ENCODE measurements at regions not wholly inside any gene's neighbourhood (a gene's known extent, or its start where the extent isn't known, plus 50 kb on each side); places are given as distances from the start of the nearest gene placed in this dataset.
"Not testable (repeated sequence)": the region's sequence is repeated elsewhere in the genome, so short reads cannot be mapped to it uniquely, and the experiment has no call there.

DNA sequence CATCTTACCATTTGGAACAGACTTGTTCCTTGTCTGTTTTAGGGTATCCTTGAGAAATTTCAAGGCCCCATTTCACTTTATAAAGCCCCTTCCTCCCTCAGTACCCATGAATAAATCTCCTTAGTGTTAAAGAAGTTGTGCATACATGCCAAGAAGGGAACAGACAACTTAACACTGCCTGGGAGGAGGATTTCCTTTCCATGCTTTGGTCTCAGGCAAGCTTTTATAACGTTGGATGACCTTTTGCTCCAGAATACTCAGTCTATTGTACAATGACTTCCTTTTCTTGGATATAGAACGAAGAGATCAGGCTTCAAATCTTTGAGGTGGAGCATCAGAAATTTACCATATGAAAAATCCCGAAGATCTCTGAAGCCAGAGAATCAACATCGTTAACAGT is 551.4 kb downstream of the PRKD1 start:
- DNase-seq (ENCODE audit: low spot score): no peak

DNA sequence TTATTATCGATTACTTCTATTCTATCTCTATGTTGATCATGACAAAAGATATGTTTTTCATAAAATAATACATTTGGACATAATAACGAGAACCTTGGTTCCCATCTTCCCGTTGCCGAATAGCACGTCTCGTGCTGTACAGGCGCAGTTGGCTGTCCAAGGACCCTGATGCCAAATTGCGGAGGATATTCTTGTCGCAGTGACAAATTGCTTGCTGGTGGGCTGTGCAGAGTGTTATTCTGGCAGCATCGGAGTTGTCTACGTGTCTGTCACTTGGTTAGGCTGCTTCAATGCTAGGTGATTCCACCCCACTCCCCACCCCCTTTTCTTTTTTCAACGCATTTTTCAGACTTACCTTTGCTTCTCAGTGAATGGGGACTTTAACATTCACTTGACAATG is 546.8 kb downstream of the PRKD1 start:
- DNase-seq (ENCODE audit: low spot score): no peak

DNA sequence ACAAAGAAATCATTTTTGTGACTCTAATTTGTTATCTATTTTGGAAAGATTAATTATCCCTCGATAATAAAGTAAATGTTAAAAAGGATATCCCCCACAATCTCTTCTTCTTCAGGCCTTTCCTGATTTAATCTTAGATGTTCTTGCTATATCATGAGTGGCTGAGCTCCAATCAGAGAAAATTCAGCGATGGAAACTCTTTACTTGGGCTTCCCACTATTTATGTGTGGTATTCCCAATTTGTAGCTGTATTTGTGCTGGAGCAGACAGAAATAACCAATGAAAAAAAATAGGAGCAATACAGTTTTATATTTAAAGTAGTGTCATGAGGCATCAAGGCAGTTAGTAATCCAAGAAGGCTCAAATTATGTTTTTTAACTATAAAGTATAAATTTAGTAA is 539.1 kb downstream of the PRKD1 start:
- DNase-seq (ENCODE audit: low spot score): no peak

GRCh38 chr14:29390081-29390832 is 537.4 kb downstream of the PRKD1 start:
- DNase-seq (ENCODE audit: low spot score): no peak

DNA sequence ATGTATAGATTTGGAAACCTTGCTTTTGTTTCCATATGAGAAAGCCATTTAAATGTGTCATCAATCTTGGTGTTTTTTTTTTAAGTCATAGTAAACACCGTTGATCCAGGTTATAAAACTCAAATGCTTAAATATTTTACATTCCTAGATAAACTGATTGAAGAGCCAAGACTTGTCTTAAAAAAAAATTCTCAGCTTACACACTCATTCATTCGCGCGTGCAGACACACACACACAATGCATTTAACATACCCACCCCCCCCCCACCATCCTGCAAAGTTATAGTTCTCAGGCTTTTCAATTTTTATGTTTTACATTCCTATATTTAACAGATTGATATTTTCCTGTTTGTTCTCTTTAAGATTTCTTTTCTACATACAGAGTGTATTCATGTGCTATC is 536.4 kb downstream of the PRKD1 start:
- DNase-seq (ENCODE audit: low spot score): no peak

GRCh38 chr14:29391801-29392200 is 535.8 kb downstream of the PRKD1 start:
- no peak for DNase-seq (ENCODE audit: low spot score)

DNA sequence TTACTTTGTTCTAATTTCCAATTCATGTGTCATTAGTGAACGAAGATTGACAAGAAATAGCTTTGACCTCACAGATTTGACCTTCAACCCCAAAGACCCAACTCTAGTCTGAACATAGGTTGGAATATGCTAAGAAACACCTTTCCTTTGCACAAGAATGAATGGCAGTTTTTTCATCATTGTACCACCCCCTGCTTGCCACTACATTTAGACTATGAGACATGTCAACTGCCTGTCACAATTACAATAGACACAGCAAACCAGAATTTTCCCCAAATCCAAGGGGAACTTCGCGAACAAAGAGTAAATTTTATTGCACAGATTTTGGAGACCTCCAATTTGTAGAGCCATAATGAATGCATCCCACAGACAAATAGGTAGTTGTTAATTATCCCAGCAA is 535.4 kb downstream of the PRKD1 start:
- no peak for DNase-seq (ENCODE audit: low spot score)

GRCh38 chr14:29403091-29403490 is 524.6 kb downstream of the PRKD1 start:
- DNase-seq (ENCODE audit: low spot score): no peak

DNA sequence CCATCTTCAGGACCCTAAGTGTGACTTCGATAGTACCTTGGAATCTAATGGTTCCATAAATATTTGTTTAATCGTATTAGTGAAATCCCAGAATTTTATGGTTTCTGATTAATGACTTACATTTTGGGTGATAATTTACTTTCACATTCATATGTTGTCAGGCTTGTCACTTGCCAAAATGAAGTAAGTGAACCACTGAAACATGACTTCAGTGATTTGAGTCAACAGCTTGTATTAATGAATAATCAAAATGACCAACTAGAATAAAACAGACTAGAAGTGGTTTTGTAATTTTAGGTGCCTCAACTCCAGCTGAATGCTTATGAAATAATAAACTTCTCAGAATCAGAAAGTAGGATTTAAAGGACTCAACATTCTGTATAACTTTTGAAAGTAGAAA is 517.1 kb downstream of the PRKD1 start:
- no peak for DNase-seq (ENCODE audit: low spot score)

DNA sequence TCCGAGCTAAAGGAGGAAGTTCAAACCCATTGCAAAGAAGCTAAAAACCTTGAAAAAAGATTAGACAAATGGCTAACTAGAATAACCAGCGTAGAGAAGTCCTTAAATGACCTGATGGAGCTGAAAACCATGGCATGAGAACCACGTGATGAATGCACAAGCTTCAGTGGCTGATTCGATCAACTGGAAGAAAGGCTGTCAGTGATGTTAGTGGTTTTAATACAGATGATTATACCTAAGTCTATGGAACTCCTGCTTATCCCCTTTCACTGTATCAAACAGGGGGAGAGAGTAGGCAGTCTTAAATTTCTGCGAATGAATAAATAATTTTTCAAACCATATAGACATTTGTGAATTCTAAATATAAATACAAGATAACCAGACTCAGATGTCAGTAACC is 512.7 kb downstream of the PRKD1 start:
- DNase-seq (ENCODE audit: low spot score): not testable (repeated sequence)

DNA sequence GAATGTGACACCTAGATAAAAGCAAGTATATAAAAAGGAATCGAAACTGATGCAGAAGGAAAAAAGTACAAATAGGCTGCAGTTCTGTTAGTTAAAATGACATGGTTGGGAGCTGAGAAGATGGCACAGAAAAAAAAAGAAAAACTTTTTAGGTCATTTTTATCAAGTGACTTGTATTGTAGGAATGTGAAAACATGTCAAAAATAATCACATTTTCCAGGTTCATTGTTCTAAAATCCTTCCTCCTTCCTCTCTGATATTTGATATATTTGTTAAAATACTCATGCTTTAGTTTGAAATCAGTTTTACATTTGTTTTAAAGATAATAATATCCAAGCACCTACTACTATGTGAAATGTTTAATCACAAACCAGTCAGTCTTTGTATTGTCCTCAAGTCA is 507.9 kb downstream of the PRKD1 start:
- DNase-seq (ENCODE audit: low spot score): no peak

- no peak for DNase-seq (ENCODE audit: low spot score)
Observed at GRCh38 chr14:29421156-29421728, 506.4 kb downstream of the PRKD1 start.

DNA sequence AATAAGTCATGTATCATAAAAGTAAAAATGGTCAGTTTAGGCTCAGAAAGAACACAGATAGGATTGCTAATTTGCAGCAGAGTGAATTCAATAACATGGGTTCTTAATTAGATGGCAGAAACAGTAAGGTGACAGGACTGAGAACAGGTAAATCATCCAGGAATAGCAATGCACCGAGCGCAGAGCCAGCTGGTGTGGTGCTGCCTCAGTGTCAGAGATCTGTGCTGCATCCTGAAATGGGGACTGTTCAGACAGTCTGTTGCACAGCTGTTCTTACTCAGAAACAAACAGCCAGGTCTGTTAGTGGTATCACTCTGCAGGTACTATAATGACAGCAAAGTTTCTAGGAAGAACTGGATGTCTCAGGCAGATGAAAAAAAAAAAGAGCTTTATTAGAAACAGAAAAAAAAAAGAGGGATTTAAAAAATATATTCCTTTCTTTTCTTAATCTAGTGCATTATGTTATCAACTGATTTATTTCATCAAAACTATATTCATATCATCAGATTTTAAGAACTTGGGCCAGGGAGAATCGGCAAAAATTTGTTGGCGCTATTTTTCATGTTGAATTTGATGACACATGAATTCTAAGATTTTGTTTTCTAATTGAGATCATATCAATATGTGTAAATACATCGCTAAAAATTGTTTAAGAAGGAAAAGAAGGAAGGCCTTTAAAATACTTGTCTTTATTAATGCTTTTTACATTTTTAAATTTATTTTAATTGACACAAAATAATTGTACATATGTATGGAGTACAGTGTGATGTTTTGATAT is 501.8 kb downstream of the PRKD1 start:
- DNase-seq (ENCODE audit: low spot score): no peak

DNA sequence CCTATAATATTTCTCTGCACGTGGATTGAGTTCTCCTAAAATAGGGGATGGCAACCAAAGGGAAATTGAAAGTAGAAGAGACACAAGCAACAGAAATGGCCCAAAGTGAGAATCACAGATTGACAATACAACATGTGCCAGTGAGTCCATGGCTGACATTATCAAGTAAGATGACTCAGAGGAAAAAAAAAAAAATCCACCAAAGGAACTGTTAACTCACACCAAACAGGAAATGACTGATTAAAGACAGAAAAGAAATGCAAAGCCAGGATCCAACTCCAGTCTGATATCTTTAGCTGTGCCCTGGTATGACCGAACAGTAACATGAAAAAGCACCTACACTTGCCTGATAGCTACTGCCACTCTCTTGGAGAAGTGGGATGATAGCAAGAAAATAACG is 485.0 kb downstream of the PRKD1 start:
- peak; percentile 35 for DNase-seq (ENCODE audit: low spot score)

DNA sequence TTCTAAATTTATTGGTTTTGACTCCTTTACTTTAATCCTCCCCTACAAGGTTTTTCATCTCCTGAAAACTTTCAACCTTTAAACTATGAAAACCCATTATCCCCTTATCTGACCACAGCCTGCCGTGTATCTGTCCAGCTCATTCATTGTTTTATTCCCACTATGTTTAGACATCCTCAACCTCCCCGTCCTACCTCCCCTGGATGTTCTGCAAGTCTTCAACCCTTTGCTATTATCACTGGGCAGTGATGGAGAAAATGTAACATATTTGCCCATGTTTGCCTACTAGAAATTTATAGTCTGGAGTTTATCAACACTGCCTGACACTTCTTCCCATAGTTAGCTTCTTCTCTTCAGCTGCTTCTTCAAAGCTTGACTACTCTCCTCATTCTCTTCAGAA is 483.4 kb downstream of the PRKD1 start:
- no peak for DNase-seq (ENCODE audit: low spot score)

DNA sequence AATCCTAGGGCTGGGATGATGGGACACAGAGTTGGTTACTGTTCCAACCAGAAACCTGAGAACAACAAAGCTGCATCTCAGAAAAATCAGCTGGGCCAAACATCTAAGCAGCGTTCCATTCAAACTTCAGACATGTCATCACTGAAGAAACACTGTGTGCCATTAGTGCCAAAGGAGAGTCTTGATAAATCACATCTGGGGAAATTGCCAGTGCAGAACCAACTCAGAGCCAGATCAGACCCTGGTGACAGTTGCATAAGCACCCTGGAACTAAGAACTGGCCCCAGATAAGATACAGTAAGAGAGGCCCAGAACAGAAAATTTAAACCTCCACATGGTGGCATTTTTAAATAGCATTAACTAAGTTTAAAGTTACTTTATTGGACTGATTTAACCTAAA is 482.8 kb downstream of the PRKD1 start:
- no peak for DNase-seq (ENCODE audit: low spot score)

DNA sequence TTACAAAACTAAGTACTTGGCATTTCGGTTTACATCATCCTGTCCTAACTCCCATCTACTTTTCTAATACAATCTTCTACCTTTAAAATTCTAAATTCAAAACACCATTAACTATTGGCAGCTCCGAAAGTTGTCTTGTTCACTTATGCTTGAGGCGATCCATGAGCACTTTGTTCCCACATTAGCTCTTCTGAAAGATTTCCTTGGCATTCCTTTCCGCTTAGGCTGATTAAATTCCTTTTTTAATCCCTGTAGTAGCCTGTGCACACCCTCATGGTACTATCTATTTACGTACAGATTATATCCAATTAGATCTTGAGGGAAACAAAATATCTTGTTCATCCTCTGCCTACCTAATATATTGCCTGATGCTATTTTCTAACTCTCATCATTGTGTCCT is 480.7 kb downstream of the PRKD1 start:
- no peak for DNase-seq (ENCODE audit: low spot score)

DNA sequence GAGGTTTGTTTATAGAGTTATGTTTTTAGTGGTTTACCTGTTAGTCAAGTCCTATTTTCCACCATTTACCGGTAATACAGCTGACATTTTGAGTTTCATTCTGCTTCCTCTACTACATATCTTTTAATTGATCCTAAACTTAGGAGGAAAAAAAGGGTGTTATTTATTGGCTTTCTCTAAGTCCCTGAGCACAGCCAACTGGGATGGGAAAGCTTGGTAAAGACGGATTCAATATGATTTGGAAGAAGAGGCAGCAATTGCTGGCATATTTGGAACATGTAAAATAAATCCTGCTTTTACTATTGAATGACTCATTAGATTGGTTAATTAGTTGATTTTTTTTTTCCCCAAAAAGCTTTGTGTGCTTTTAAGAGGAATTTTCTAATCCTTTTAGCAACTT is 475.7 kb downstream of the PRKD1 start:
- no peak for DNase-seq (ENCODE audit: low spot score)

DNA sequence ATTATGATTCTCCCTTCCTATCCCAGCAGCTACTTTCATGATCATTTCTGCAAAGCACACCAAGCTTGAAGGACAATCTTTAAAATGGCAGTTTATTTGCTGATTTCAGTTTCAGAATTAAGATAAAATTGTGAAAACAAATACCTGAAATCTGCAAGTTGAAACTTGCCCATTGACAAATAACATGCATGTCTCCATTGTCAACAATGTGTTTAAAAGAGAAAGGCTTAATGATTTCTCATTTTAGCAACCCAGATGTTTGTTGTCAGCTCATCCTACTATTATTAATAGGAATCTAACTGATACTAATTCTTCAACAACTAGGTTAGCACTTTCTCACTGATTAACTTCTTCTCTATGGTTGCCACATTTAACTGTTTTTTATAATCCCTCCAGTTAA is 474.6 kb downstream of the PRKD1 start:
- DNase-seq (ENCODE audit: low spot score): no peak

GRCh38 chr14:29454026-29454693 is 473.5 kb downstream of the PRKD1 start:
- no peak for DNase-seq (ENCODE audit: low spot score)

DNA sequence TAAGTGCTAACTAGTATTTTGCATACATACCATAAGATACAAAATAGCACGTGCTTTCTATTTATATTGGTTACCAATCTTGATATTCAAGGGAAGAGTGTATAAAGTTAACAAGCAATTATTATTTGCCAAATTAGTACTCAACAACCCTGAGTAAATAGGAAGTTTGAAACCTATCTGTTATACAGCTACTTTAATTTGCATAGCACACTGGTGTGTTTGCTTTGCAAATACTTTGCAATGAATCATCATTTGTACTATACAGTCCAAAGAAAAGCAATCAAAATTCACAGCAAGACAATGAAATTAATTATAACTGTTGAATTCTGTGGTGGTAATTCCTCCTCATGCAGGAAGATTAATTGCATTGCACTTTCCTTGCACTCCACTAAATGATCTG is 469.1 kb downstream of the PRKD1 start:
- DNase-seq (ENCODE audit: low spot score): no peak

DNA sequence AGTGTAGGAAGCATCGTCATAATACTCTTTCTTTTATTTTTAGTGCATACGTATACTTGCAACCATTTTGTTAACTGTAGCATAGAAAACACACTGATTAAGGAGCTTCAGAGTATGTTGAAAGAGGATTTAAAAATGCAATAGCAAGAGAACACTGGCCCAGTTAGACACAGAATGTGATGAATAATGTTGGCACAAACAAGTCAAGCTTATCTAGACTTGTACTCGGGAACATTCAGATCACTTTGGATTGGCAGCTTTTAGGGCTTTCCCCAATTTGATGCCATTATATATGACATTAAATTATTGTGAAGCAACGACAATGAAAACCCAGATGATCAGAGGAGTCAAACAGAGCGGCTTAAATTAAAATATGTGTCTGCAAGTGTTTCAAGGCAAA is 468.1 kb downstream of the PRKD1 start:
- DNase-seq (ENCODE audit: low spot score): no peak

Data from GM03348 (cell line).